SHP77 treated with DMSO at 0.1 percent for 48 hours (cell line): ENCODE measurements at regions not wholly inside any gene's neighbourhood (a gene's known extent, or its start where the extent isn't known, plus 50 kb on each side); places are given as distances from the start of the nearest gene placed in this dataset.
"Not testable (repeated sequence)": the region's sequence is repeated elsewhere in the genome, so short reads cannot be mapped to it uniquely, and the experiment has no call there.

Experiments
- DNase-seq: peaks from one replicate; lab custom pipeline; 2025; lab: John Stamatoyannopoulos, UW

- DNase-seq = no peak
Observed at GRCh38 chr17:70375406-70375805, 206.1 kb downstream of the KCNJ2 start.

GRCh38 chr17:70375813-70376770, 206.8 kb downstream of the KCNJ2 start:
- DNase-seq = no peak

- no peak for DNase-seq
Observed at GRCh38 chr17:70377654-70378053, 208.3 kb downstream of the KCNJ2 start.

- DNase-seq = no peak
Observed at GRCh38 chr17:70378076-70378475, 208.7 kb downstream of the KCNJ2 start.

- no peak for DNase-seq
Observed at GRCh38 chr17:70379945-70380344, 210.6 kb downstream of the KCNJ2 start.

- DNase-seq = not testable (repeated sequence)
Observed at GRCh38 chr17:70381916-70382315, 212.6 kb downstream of the KCNJ2 start.

GRCh38 chr17:70388326-70388725, 219.0 kb downstream of the KCNJ2 start:
- no peak for DNase-seq

GRCh38 chr17:70389232-70389757, 220.0 kb downstream of the KCNJ2 start:
- DNase-seq = not testable (repeated sequence)

- no peak for DNase-seq
Observed at GRCh38 chr17:70390049-70390448, 220.7 kb downstream of the KCNJ2 start.

- no peak for DNase-seq
Observed at GRCh38 chr17:70394473-70395232, 225.3 kb downstream of the KCNJ2 start.

- no peak for DNase-seq
Observed at GRCh38 chr17:70405492-70406220, 236.3 kb downstream of the KCNJ2 start.

GRCh38 chr17:70407506-70407905, 238.2 kb downstream of the KCNJ2 start:
- no peak for DNase-seq

GRCh38 chr17:70408768-70409167, 239.4 kb downstream of the KCNJ2 start:
- DNase-seq = no peak

GRCh38 chr17:70414300-70414699, 245.0 kb downstream of the KCNJ2 start:
- no peak for DNase-seq

- no peak for DNase-seq
Observed at GRCh38 chr17:70420861-70421445, 251.6 kb downstream of the KCNJ2 start.

GRCh38 chr17:70422862-70423261, 253.5 kb downstream of the KCNJ2 start:
- no peak for DNase-seq

- no peak for DNase-seq
Observed at GRCh38 chr17:70423562-70423961, 254.2 kb downstream of the KCNJ2 start.

GRCh38 chr17:70426752-70427151, 257.4 kb downstream of the KCNJ2 start:
- DNase-seq = no peak

GRCh38 chr17:70434536-70435490, 265.5 kb downstream of the KCNJ2 start:
- no peak for DNase-seq

- DNase-seq = no peak
Observed at GRCh38 chr17:70437656-70438055, 268.3 kb downstream of the KCNJ2 start.
